ENCODE measurements at regions not wholly inside any gene's neighbourhood (a gene's known extent, or its start where the extent isn't known, plus 50 kb on each side); places are given as distances from the start of the nearest gene placed in this dataset.

DNA sequence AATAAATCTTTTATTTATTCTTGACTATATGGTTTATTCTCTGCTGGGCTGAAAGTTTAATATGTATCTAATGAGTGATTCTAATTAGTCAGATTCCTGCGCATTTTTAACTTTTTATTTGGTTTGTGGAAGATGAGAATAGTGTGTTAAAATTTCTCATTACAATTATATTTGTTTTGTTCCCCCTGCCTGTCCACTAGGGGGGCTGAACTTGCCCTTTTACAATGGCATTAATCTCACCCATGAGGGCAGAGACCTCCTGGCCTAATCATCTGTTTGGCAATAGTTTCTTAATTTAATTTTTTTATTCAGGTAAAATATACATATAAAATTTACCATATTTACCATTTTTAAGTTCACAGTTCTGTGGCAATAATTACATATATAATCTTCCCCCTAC is 278.5 kb upstream of the NPY start:
- DNase-seq (ENCODE audit: low read depth, low spot score): no peak
- H3K9ac ChIP-seq (ENCODE audit: control insufficient read depth, extremely low read depth, insufficient read depth, low read length): no peak overlapping the region
- dilution Hi-C loops (cut with MboI; ENCODE audit: extremely low pct_ligation_motif_present, low sequenced_read_pairs): no loop called here
- H3K27ac ChIP-seq (ENCODE audit: control insufficient read depth, insufficient read depth, low read length): no peak overlapping the region
- no peaks in the 10 kb centered on the region for H3K27me3 ChIP-seq (ENCODE audit: control insufficient read depth, extremely low read depth, insufficient read depth, low read length)
- no peaks in the 10 kb centered on the region for H3K9me1 ChIP-seq (ENCODE audit: control insufficient read depth, extremely low read depth, insufficient read depth, low read length)
- TF ChIP-seq, protein P1, sequence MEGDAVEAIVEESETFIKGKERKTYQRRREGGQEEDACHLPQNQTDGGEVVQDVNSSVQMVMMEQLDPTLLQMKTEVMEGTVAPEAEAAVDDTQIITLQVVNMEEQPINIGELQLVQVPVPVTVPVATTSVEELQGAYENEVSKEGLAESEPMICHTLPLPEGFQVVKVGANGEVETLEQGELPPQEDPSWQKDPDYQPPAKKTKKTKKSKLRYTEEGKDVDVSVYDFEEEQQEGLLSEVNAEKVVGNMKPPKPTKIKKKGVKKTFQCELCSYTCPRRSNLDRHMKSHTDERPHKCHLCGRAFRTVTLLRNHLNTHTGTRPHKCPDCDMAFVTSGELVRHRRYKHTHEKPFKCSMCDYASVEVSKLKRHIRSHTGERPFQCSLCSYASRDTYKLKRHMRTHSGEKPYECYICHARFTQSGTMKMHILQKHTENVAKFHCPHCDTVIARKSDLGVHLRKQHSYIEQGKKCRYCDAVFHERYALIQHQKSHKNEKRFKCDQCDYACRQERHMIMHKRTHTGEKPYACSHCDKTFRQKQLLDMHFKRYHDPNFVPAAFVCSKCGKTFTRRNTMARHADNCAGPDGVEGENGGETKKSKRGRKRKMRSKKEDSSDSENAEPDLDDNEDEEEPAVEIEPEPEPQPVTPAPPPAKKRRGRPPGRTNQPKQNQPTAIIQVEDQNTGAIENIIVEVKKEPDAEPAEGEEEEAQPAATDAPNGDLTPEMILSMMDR (optimal IDR thresholded peaks at IDR 0.05 in 1 of 3, IDR thresholded peaks at IDR 0.05 in 1 of 3, conservative IDR thresholded peaks at IDR 0.05 in 1 of 3; ENCODE audit: extremely low read depth in 1 of 3, insufficient read depth in 2 of 3, low read length in 3 of 3): no peak
- no peak for TF ChIP-seq EZH2 (IDR thresholded peaks at IDR 0.05; ENCODE audit: low read length)
- H2AFZ ChIP-seq (ENCODE audit: control insufficient read depth, low read length): no peak overlapping the region
- H3K36me3 ChIP-seq (ENCODE audit: control insufficient read depth in 2 of 2, extremely low read depth in 1 of 2, insufficient read depth in 2 of 2, low read length in 2 of 2): no peaks in the 10 kb centered on the region
- FAIRE-seq: no peak
- H3K9me3 ChIP-seq (ENCODE audit: control insufficient read depth, low read depth, low read length): no peaks in the 10 kb centered on the region
- H3K4me3 ChIP-seq (ENCODE audit: control insufficient read depth in 2 of 3, extremely low read depth in 1 of 3, insufficient read depth in 2 of 3, low read depth in 1 of 3, low read length in 3 of 3): no peak overlapping the region
- no peak overlapping the region for H3K4me2 ChIP-seq (ENCODE audit: control insufficient read depth, extremely low read depth, insufficient read depth, low read depth, low read length)
- no peaks in the 10 kb centered on the region for H3K79me2 ChIP-seq (ENCODE audit: control insufficient read depth, insufficient read depth, low read length)
- no peaks in the 10 kb centered on the region for H4K20me1 ChIP-seq (ENCODE audit: control insufficient read depth, extremely low read depth, insufficient read depth, low read length)
- no peaks in the 10 kb centered on the region for H3K4me1 ChIP-seq (ENCODE audit: control insufficient read depth, extremely low read depth, insufficient read depth, low read length)

DNA sequence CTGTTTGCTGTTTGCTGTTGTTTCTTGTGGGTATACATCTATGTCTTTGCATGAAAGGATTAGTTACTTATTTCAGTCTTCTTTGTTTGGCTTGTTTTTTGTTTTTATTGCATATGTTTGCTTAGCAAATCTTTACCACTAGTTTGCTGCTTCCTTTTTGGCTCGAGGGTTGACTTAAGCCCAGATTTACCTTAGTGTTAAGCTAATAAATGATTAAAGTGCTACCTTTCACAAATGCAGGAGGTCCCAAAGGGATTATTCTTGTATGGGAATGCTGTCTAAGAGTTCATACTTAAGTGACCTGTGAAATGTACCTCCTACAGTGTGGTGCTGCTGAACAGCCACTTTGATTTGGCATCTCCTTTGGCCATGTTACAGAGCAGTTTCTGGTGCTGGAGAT is 273.5 kb upstream of the NPY start:
- dilution Hi-C loops (cut with MboI; ENCODE audit: extremely low pct_ligation_motif_present, low sequenced_read_pairs): no loop called here
- H3K9me3 ChIP-seq (ENCODE audit: control insufficient read depth, low read depth, low read length): no peaks in the 10 kb centered on the region
- DNase-seq (ENCODE audit: low read depth, low spot score) (no peak), FAIRE-seq (no peak)
- no peak overlapping the region for H3K27ac ChIP-seq (ENCODE audit: control insufficient read depth, insufficient read depth, low read length)
- H2AFZ ChIP-seq (ENCODE audit: control insufficient read depth, low read length): no peak overlapping the region
- no peaks in the 10 kb centered on the region for H3K36me3 ChIP-seq (ENCODE audit: control insufficient read depth in 2 of 2, extremely low read depth in 1 of 2, insufficient read depth in 2 of 2, low read length in 2 of 2)
- no peaks in the 10 kb centered on the region for H4K20me1 ChIP-seq (ENCODE audit: control insufficient read depth, extremely low read depth, insufficient read depth, low read length)
- no peaks in the 10 kb centered on the region for H3K4me1 ChIP-seq (ENCODE audit: control insufficient read depth, extremely low read depth, insufficient read depth, low read length)
- H3K79me2 ChIP-seq (ENCODE audit: control insufficient read depth, insufficient read depth, low read length): no peaks in the 10 kb centered on the region
- H3K9ac ChIP-seq (ENCODE audit: control insufficient read depth, extremely low read depth, insufficient read depth, low read length): no peak overlapping the region
- no peaks in the 10 kb centered on the region for H3K9me1 ChIP-seq (ENCODE audit: control insufficient read depth, extremely low read depth, insufficient read depth, low read length)
- H3K4me2 ChIP-seq (ENCODE audit: control insufficient read depth, extremely low read depth, insufficient read depth, low read depth, low read length): no peak overlapping the region
- no peak overlapping the region for H3K4me3 ChIP-seq (ENCODE audit: control insufficient read depth in 2 of 3, extremely low read depth in 1 of 3, insufficient read depth in 2 of 3, low read depth in 1 of 3, low read length in 3 of 3)
- TF ChIP-seq, protein P1 (optimal IDR thresholded peaks at IDR 0.05 in 1 of 3, IDR thresholded peaks at IDR 0.05 in 1 of 3, conservative IDR thresholded peaks at IDR 0.05 in 1 of 3; ENCODE audit: extremely low read depth in 1 of 3, insufficient read depth in 2 of 3, low read length in 3 of 3): no peak
- TF ChIP-seq EZH2 (IDR thresholded peaks at IDR 0.05; ENCODE audit: low read length): no peak
- no peaks in the 10 kb centered on the region for H3K27me3 ChIP-seq (ENCODE audit: control insufficient read depth, extremely low read depth, insufficient read depth, low read length)
